Body of pancreas (tissue), 4 donors: ENCODE measurements at regions not wholly inside any gene's neighbourhood (a gene's known extent, or its start where the extent isn't known, plus 50 kb on each side); places are given as distances from the start of the nearest gene placed in this dataset.

Experiments
- POLR2A ChIP-seq, 3 donors: fragments of 450-650 bp; IDR thresholded peaks; one replicate each; pipeline ENCODE4 v1.6.1; 2016; ENCODE audit warnings: antibody characterized with exemption in 3 of 3, mild to moderate bottlenecking in 2 of 3
- TF ChIP-seq, protein P1 (sequence below), 7 experiments: fragments of 450-650 bp in 4 of 7; fragments of 200-600 bp in 3 of 7; sonication (generic) in 3 of 7; IDR thresholded peaks; one replicate each; pipeline ENCODE4 v1.5.1; 2016 to 2019; ENCODE audit warnings: antibody characterized with exemption in 7 of 7

DNA sequence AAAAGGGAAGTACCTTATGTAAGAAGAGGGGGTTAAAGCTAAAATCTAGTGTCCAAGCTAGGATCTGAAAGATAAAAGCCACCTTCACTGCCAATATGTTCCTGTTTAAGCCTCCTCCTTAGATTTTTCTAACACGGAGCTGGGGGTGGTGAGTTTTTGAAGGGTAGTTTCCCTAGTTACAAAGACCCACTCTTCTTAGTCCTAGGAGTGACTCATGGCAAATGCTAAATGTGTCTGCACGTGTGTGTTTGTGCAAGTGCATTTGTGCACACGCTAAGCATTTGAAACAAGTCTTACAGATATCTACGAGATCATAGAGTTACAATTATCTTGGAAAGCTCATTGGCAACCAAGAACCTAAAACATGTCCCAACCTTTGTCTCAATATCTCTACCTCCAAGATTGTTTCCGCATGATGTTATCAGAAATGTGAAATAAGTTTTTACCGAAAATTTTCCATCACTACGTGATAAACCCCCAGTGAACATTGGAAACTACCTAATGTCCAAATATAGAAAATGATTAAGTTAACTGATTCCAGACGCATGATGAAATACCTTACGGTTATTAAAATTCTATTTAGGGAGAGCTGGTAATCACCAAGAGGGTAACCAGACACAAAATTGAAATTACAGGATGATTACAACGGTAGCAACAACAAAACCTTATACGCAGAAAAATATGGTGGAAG is 78.0 kb upstream of the HRH2 start:
- TF ChIP-seq, protein P1, sequence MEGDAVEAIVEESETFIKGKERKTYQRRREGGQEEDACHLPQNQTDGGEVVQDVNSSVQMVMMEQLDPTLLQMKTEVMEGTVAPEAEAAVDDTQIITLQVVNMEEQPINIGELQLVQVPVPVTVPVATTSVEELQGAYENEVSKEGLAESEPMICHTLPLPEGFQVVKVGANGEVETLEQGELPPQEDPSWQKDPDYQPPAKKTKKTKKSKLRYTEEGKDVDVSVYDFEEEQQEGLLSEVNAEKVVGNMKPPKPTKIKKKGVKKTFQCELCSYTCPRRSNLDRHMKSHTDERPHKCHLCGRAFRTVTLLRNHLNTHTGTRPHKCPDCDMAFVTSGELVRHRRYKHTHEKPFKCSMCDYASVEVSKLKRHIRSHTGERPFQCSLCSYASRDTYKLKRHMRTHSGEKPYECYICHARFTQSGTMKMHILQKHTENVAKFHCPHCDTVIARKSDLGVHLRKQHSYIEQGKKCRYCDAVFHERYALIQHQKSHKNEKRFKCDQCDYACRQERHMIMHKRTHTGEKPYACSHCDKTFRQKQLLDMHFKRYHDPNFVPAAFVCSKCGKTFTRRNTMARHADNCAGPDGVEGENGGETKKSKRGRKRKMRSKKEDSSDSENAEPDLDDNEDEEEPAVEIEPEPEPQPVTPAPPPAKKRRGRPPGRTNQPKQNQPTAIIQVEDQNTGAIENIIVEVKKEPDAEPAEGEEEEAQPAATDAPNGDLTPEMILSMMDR (IDR thresholded peaks at IDR 0.05): no peak
- TF ChIP-seq POLR2A (IDR thresholded peaks at IDR 0.05): no peak
